ENCODE measurements at regions not wholly inside any gene's neighbourhood (a gene's known extent, or its start where the extent isn't known, plus 50 kb on each side); places are given as distances from the start of the nearest gene placed in this dataset.
"Not testable (repeated sequence)": the region's sequence is repeated elsewhere in the genome, so short reads cannot be mapped to it uniquely, and the experiment has no call there.

- no peak for TF ChIP-seq CTCF (conservative IDR thresholded peaks at IDR 0.05)
- no peak for TF ChIP-seq ZFX (IDR thresholded peaks at IDR 0.05)
Observed at GRCh38 chr1:204793259-204793914, 77.3 kb upstream of the NFASC start.

GRCh38 chr1:204796886-204797285 lies 73.8 kb upstream of the NFASC start:
- not testable (repeated sequence) for H3K27ac ChIP-seq

More at GRCh38 chr1:204793259-204793914, 77.3 kb upstream of the NFASC start:
- H3K27ac ChIP-seq = no peak overlapping the region

- no peak overlapping the region for H3K27ac ChIP-seq
- TF ChIP-seq ZFX (IDR thresholded peaks at IDR 0.05) (no peak), CTCF (conservative IDR thresholded peaks at IDR 0.05) (no peak)
Observed at GRCh38 chr1:204797401-204797800, 73.3 kb upstream of the NFASC start.

GRCh38 chr1:204799630-204800029 lies 71.0 kb upstream of the NFASC start:
- no peak overlapping the region for H3K27ac ChIP-seq
- TF ChIP-seq CTCF (conservative IDR thresholded peaks at IDR 0.05) (no peak), ZFX (IDR thresholded peaks at IDR 0.05) (no peak)

- TF ChIP-seq ZFX (IDR thresholded peaks at IDR 0.05) (no peak), CTCF (conservative IDR thresholded peaks at IDR 0.05) (no peak)
- H3K27ac ChIP-seq = no peak overlapping the region
Observed at GRCh38 chr1:204801211-204801610, 69.5 kb upstream of the NFASC start.

GRCh38 chr1:204802401-204803175 lies 68.1 kb upstream of the NFASC start:
- TF ChIP-seq CTCF (conservative IDR thresholded peaks at IDR 0.05) (no peak), ZFX (IDR thresholded peaks at IDR 0.05) (no peak)
- H3K27ac ChIP-seq = no peak overlapping the region

GRCh38 chr1:204803607-204804006 lies 67.1 kb upstream of the NFASC start:
- TF ChIP-seq ZFX (IDR thresholded peaks at IDR 0.05) (no peak), CTCF (conservative IDR thresholded peaks at IDR 0.05) (no peak)
- H3K27ac ChIP-seq = no peak overlapping the region

Data from C4-2B (cell line).